T-helper 1 cell treated with Interleukin-12 subunit alpha and Interleukin-12 subunit beta and Interleukin-4 antibody, amounts not matched to agents 30 ng/mL and 1 ng/mL, for 36 hours (primary cell): ENCODE measurements at regions not wholly inside any gene's neighbourhood (a gene's known extent, or its start where the extent isn't known, plus 50 kb on each side); places are given as distances from the start of the nearest gene placed in this dataset.
"Not testable (repeated sequence)": the region's sequence is repeated elsewhere in the genome, so short reads cannot be mapped to it uniquely, and the experiment has no call there.

Source experiments
- intact Hi-C: fragments of 100-400 bp; cut with micrococcal nuclease; formaldehyde crosslinking; loops from one replicate; pipeline ENCODE4 v1.15.1; 2024

DNA sequence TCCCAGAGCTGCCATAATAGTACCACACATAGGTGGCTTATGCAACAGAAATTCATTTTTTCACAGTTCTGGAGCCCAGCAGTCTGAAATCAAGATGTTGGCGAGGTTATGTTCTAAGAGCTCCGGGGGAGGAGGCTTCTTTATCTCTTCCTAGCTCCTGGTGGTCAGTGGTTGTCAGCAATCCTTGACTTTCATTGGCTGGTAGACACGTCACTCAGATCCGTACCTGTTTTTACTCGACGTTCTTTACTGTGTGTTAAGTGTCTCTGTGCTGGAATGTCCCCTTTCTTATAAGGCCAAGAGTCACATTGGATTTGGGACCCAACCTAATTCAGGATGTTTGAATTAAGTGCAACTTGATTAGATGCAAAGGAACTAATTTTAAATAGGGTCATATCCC is 218.5 kb upstream of the CNTN3 start:
- intact Hi-C loops: no loop called here

DNA sequence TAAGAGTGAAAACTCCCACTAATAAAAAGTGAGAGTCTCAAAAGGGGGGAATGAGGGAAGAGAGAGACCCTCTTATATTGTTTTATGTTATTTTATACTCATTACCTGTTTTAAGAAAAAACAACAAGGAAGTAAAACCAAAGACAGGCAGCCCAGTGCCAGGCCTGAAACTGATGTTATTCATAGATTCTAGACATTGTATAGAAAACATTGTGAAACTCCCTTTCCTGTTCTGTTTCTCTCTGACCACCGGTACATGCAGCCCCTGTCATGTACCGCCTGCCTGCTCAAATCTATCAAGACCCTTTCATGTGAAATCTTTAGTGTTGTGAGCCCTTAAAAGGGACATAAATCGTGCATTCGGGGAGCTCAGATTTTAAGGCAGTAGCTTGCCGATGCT is 216.4 kb upstream of the CNTN3 start:
- intact Hi-C loops: not testable (repeated sequence)

DNA sequence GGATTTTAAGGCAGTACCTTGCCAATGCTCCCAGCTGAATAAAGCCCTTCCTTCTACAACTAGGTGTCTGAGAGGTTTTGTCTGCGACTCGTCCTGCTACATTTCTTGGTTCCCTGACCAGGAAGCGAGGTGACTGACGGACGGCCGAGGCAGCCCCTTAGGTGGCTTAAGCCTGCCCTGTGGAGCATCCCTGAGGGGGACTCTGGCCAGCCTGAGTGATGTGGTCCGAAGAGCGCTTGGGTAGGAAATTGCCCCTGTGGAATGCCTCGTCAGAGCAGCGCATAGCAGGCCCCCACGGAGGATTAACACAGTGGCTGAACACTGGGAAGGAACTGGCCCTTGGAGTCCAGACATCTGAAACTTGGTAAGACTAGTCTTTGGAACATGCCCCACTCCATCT is 210.9 kb upstream of the CNTN3 start:
- intact Hi-C loops: not testable (repeated sequence)

DNA sequence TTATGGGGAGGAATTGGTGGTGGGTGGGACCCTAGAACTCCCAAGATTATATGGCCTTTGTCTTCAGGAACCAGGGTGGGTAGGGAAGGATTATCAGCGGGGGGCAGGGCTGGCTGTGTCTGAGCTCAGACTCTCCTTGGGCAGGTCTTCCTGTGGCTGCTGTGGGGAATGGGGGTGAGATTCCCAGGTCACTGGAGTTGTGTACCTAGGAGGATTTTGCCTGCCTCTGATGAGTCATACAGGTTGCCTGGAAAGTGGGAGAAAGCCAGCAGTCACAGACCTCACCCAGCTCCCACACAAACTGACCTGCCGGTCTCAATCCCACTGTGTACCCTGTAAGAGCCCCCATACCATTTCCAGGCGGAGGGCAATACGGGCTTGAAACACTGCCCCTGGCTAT is 209.9 kb upstream of the CNTN3 start:
- intact Hi-C loops: no loop called here

DNA sequence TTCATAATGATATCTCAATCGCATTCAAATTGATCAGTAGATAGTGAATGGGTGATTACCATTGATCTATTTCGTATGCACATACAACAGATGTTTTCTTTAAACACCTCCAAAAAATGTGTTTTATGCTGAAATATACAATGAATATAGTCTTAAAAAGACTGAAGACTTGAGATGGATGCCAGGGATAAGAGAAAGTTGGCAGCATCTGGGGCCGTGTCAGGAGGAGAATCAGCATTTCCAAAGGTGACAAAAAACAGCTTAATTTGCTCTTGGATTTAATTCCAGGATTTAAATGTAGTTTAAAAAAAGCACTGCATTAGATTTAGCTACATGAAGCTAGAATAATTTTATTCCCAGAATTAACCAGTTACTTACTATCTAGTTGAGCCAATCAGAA is 199.7 kb upstream of the CNTN3 start:
- intact Hi-C loops: loop anchor here (10.0 kb wide), 1 partner anchor 51 kb away; no protein-coding TSS in a partner anchor

DNA sequence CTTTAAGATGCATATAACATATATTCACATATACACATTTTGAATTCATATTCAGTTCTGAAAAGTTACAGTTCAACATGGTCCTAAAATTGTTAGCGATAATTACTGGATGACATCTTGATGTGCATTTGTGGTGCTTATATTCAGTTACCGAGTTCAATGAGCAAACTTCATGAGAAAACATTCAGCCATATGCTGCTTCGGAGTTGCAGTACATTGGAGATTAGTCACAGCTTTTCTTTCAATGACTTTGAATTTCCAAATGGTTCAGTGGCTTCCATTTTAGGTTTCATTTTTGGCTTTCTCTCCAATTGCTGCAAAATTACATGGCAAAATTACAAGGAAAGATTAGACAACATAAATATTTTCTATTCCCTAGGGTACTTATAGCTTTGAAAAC is 198.3 kb upstream of the CNTN3 start:
- intact Hi-C loops: loop anchor here (10.0 kb wide), 1 partner anchor 52 kb away; no protein-coding TSS in a partner anchor

DNA sequence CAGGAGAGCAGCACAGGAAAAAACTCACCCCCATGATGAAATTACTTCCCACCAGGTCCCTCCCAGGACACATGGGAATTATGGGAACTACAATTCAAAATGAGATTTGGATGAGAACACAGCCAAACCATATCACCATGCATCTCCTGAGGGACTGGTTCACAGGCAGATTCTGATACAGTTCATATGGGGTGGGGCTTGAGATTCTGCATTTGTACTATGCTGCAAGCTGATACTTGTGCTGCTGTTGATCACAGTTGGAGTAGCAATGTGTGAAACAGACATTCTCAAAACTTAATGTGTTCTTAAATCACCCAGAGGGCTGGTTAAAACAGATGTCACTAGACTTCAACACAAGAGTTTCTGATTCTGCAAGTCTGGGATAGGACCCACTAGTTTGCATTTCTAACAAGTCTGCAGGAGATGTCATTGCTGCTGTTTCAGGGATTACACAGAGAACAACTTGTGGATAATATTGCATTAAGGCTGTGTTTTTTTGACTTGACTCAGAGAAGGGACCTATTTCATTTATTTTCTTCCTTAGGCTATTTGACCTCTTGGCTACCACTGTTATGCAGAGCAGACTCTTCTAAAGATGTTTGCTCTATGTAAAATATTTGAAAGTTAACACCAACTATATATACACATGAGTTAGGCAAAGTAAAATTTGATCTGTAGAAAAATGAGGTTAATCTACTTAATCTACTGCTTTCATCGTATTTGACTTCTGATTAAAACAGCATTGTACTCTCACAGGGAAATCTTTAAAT is 194.2 kb upstream of the CNTN3 start:
- intact Hi-C loops: no loop called here

DNA sequence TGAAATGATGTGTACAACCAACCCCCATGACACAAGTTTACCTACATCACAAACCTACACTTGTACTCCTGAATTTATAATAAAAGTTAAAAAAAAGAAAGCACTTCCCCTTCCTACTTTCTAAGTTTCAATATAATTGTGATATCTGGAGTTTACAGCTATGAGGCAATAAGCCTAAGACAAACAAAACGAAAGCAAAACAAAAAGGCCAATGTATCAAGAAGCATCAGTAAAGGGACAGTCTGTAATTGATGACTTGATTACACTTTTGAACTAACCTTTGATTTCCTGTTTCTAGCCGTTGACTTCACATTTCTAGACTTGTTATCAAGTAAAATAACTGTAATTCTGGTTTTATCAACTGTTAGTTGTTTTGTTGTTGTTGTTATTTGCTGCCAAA is 187.5 kb upstream of the CNTN3 start:
- intact Hi-C loops: no loop called here

DNA sequence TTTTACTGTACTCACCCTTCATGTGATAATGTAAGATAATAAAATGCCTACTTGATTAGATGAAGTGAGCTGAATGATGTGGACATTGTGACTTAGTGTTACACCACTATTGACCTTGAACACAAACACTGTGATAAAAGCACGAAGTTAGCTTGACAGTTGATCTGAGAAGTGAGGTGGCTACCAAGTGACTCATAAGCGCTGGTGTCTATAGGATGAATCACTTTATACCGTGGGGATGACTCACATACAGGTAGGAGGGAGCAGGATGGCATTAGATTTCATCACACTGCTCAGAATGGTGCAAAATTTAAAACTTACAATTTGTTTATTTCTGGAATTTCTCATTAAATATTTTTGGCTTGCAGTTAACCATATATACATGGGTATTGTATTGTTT is 174.7 kb upstream of the CNTN3 start:
- intact Hi-C loops: no loop called here

DNA sequence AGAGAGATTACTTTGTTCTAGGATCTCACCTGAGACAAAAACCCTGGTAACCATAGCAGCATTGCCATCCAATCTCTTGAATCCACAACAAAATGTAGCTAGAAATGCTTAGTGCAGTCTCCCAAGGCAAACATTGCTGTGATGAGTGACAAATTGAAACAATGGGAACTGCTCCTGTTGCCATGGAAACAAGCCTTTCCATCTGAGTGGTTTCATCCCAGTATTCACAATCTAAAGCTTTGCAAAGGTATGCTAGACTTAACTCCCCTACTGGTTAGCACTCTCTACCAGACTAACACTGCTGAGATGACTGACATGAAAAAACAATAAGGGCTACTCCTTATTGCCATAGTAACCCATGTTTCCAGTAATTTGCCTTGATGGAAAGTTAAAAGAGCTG is 172.6 kb upstream of the CNTN3 start:
- intact Hi-C loops: no loop called here

DNA sequence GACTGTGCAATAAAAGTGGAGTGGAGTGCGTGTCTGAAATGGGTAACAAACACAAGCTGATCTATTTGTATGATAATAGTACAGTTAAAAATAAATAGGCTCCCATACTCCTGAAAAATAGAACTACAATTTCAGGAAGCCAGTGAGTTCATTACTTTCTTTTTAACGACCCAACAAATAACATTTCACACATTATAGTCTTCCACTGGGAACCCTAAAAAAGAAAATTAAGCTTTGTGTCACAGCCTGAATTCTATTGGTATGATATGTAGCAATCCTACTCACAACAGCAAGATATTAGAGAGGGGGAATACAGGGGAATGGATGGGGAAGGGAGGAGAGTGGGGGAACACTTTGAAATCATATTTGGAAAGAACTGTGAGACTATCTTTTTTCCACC is 156.9 kb upstream of the CNTN3 start:
- intact Hi-C loops: no loop called here

DNA sequence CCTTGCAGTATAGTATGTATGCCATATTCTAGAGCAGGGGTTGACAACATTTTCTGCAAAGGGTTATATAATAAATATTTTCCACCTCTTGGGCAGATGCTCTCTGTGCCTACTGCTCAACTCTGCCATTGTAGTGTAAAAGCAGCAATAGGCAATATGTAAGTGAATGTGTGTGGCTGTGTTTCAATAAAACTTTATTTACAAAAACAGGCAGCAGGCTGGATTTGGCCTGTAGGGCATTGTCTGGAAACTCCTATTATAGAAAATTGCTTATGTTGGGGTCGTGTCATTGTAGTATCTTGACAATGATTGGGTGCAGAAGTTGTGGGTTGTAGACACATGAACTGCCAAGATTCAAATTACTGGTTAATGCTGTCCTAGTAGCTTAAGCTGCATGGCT is 153.6 kb upstream of the CNTN3 start:
- intact Hi-C loops: no loop called here

DNA sequence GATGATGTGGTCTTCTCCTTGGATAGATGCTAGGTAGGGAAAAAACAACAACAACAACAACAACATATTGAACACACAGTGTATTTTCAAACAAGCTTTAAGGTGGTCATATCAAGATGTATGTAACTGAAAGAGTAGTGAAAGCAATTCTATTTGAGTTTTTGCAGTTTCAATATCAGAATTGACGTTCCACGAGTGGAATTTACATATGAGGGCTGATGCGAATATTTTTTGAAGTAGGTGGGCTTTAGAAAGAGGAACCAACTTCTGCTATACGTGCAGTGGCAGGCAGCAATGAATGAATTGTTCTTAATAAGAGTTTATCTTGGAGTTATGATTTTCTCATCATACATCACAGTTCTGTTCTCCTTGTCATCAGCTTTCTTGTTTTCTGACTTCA is 151.9 kb upstream of the CNTN3 start:
- intact Hi-C loops: no loop called here

DNA sequence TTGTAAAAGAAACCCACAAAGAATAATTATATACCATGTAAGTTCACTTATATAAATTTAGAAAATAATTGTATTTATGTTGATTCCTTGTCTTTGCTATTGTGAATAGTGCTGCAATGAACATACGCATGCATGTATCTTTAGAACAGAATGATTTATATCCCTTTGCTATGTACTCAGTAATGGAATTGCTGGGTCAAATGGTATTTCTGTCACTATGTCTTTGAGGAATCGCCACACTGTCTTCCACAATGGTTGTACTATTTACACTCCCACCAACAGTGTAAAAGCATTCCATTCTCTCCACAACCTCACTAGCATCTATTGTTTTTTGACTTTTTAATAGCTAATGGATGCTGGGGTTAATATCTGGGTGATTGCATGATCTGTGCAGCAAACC is 149.4 kb upstream of the CNTN3 start:
- intact Hi-C loops: no loop called here

DNA sequence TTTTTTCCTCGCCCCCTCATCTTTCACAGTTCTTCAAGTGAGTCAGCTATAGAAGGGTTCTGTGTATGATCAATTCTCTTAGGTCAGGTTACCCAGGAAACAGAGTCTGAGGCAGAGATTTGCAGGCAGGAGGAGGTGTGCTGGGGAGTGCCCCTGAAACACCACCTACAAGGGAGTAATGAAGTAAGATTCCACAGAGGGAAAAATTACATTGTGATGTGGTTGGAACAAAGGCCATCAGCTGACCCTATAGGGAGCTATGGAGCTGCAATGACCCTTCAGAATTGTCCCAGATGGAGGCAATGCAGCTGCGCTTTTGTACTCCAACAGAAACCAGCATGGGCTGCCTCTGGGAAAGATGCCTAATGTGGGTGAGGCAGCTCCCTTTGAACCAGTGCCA is 142.2 kb upstream of the CNTN3 start:
- intact Hi-C loops: loop anchor here (1.0 kb wide), 1 partner anchor 37 kb away; no protein-coding TSS in a partner anchor

DNA sequence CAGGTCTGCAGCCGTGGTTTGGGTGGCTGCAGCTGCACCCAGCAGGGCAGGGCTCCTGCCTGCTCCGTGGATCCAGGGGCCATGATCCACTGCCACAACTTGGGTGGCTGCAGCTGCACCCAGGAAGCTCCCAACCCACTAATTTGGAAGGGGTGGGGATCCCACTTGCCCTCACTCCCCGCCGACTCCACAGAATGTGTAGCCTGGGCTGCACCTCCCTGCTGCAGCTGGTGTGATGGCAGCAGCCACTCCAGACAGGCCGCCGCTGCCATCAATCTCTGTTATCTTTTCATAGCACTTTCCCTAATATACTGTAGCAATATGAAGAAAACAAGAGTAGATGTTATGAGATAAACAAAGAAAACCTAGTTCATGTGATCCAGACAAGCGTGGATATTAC is 137.8 kb upstream of the CNTN3 start:
- intact Hi-C loops: no loop called here

DNA sequence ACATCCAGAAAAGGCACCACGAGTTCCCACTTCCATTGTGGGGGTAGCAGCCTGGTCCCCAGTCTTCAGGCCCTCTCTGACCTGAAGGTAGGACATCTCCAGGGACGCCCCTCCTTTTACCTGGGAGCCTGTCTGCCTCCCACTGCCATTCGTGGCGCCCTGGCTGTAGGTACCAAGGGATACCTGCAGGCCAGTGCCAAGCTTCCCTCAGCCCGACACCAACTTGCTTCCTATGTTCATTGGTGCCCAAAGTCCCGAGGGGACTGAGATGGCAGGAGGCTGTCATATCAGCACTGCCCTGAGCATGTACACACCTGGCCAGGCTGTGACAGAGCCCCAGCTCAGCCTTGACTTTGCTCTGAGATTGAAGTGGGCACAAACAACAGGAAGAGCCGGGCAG is 137.3 kb upstream of the CNTN3 start:
- intact Hi-C loops: no loop called here

DNA sequence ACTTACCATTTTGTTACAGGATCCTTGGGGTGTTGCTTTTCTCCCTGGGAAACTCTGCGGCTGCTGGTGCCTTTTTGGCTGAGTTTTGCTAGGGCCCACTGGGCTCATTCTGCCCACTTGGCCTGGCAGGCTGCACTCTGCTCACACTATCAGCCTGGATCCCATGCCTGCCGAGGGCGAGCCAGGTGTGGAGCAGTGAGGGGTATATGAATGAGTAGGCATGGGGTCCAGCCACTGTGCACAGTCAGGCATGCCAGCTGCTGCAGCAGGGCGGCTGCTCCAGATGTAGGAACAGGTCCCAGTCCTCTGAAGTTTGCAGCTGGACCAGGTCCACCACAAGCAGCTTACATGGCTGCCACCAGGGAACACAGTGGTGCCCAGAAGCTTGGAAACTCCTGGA is 136.4 kb upstream of the CNTN3 start:
- intact Hi-C loops: no loop called here

DNA sequence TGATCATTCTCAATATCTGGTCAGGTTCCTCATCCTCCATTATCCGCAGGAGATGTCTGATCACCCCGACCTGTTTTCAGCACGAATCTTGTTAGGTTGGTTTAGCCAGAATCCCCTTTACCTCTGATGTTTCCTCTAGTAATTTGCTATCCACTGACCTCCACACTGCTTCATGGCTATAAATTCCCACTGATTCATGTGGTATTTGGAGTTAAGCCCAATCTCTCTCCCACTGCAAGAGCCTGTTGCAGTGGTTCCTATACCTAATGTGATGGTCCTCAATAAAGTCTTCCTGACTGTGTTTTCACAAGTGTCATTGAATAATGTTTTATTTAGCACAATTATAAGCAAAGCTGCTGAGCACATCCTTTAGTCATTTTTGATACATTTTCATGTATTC is 124.8 kb upstream of the CNTN3 start:
- intact Hi-C loops: no loop called here

DNA sequence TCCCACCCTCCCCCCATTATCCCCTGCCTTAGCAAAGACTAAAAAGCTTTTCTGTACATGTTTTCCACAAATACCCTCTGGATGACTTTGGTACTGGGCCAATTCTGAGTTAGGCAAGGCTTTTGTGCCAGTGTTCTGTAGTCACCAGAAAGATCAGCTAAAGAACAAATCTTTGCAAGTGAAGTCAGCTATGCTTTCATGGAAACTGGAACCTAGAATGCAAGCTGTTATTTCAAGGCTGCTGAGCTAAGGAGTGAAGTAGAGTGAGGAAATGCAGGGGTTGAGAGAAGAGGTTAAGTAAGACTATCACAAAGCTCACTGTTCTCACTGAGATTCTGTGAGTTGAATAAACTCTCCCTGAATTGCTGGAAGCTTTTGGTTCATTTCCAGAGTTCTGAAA is 107.8 kb upstream of the CNTN3 start:
- intact Hi-C loops: no loop called here

DNA sequence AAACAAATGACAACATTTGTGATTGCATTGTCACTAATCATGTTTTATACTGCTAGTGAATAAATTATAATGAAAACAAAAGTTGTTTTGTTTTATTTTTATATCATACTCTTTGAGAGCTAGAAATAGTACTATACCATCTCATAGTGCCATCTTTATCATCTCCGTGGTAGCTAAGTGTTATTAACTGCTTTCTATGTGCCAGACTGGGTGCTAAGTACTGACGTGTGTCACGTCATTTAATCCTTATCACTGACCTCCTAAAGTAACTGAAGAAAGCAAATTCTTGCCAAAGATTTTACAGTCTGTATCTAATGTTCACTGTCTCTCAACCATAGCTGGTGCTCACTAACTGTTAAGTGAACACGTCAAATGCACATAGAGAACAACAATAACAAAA is 99.5 kb upstream of the CNTN3 start:
- intact Hi-C loops: no loop called here

DNA sequence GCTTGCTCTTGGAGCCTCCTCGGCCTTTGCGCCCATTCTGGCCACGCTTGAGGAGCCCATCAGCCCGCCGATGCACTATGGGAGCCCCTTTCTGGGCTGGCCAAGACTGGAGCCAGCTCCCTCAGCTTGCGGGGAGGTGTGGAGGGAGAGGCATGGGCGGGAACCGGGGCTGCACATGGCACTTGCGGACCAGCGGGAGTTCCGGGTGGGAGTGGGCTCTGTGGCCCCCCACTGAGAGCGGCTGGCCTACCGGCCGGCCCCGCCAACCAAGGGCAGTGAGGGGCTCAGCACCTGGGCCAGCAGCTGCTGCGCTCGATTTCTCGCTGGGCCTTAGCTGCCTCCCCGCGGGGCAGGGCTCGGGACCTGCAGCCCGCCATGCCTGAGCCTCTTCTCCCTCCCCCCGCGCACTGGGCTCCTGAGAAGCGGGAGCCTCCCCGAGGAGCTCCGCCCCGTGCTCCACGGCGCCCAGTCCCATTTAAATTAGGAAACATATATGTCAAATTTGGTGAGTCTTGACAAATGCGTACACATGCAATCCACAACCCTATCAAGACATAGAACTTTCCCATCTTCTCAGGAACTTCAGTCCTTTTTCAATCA is 97.6 kb upstream of the CNTN3 start:
- intact Hi-C loops: no loop called here

DNA sequence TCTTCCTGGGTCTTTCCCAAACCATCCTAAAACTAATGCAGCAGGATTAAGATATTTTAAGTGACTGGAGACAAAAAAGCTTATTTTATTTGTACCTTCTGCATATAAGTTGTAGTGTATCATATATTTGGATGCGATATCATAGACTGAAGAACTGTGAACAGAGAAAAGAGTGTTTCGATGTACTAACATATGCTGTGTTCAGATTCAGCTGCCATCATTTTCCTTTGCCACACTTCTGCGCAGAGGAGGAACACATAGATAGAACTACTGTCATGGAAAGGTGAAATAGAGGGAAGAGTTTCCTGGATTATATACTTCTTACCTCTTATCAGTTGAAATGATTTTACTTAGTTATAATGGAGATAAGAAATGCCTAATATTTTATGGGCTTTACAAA is 95.5 kb upstream of the CNTN3 start:
- intact Hi-C loops: no loop called here
